ENCODE measurements at regions not wholly inside any gene's neighbourhood (a gene's known extent, or its start where the extent isn't known, plus 50 kb on each side); places are given as distances from the start of the nearest gene placed in this dataset.

GRCh38 chr14:84152452-84152851 is 1377.5 kb upstream of the FLRT2 start:
- DNase-seq, result no peak

- no peak for DNase-seq
Observed at GRCh38 chr14:84162633-84163032, 1367.3 kb upstream of the FLRT2 start.

- no peak for DNase-seq
Observed at GRCh38 chr14:84167026-84167425, 1362.9 kb upstream of the FLRT2 start.

GRCh38 chr14:84180336-84180735 is 1349.6 kb upstream of the FLRT2 start:
- no peak for DNase-seq

- DNase-seq, result no peak
Observed at GRCh38 chr14:84181072-84181471, 1348.9 kb upstream of the FLRT2 start.

GRCh38 chr14:84195514-84195913 is 1334.4 kb upstream of the FLRT2 start:
- DNase-seq, result no peak

GRCh38 chr14:84197704-84198103 is 1332.2 kb upstream of the FLRT2 start:
- DNase-seq, result no peak

- no peak for DNase-seq
Observed at GRCh38 chr14:84202486-84202885, 1327.5 kb upstream of the FLRT2 start.

- no peak for DNase-seq
Observed at GRCh38 chr14:84203896-84204295, 1326.0 kb upstream of the FLRT2 start.

- DNase-seq, result no peak
Observed at GRCh38 chr14:84208451-84208850, 1321.5 kb upstream of the FLRT2 start.

- DNase-seq, result no peak
Observed at GRCh38 chr14:84209031-84209430, 1320.9 kb upstream of the FLRT2 start.

GRCh38 chr14:84217066-84217465 is 1312.9 kb upstream of the FLRT2 start:
- no peak for DNase-seq

- DNase-seq, result no peak
Observed at GRCh38 chr14:84225268-84225667, 1304.7 kb upstream of the FLRT2 start.

GRCh38 chr14:84228702-84229101 is 1301.2 kb upstream of the FLRT2 start:
- no peak for DNase-seq

- no peak for DNase-seq
Observed at GRCh38 chr14:84234281-84234680, 1295.7 kb upstream of the FLRT2 start.

- no peak for DNase-seq
Observed at GRCh38 chr14:84236290-84236689, 1293.7 kb upstream of the FLRT2 start.

- no peak for DNase-seq
Observed at GRCh38 chr14:84237881-84238280, 1292.1 kb upstream of the FLRT2 start.

- DNase-seq, result no peak
Observed at GRCh38 chr14:84247693-84248092, 1282.3 kb upstream of the FLRT2 start.

- DNase-seq, result no peak
Observed at GRCh38 chr14:84250893-84251292, 1279.1 kb upstream of the FLRT2 start.

- no peak for DNase-seq
Observed at GRCh38 chr14:84251411-84252115, 1278.4 kb upstream of the FLRT2 start.

GRCh38 chr14:84252706-84253105 is 1277.2 kb upstream of the FLRT2 start:
- no peak for DNase-seq

GRCh38 chr14:84253326-84253725 is 1276.6 kb upstream of the FLRT2 start:
- no peak for DNase-seq

- no peak for DNase-seq
Observed at GRCh38 chr14:84254290-84254689, 1275.7 kb upstream of the FLRT2 start.

- no peak for DNase-seq
Observed at GRCh38 chr14:84262932-84263331, 1267.0 kb upstream of the FLRT2 start.

- no peak for DNase-seq
Observed at GRCh38 chr14:84272290-84272721, 1257.6 kb upstream of the FLRT2 start.
